ENCODE measurements at regions not wholly inside any gene's neighbourhood (a gene's known extent, or its start where the extent isn't known, plus 50 kb on each side); places are given as distances from the start of the nearest gene placed in this dataset.

- no peak for TF ChIP-seq ZNF580 (tag by site-specific recombination; IDR thresholded peaks at IDR 0.05)
- no peak for TF ChIP-seq ZBTB6 (tag by site-specific recombination; IDR thresholded peaks at IDR 0.05)
- no peak for TF ChIP-seq ZFP41 (tag by site-specific recombination; IDR thresholded peaks at IDR 0.05; ENCODE audit: borderline replicate concordance)
- no peak for TF ChIP-seq ZNF26 (tag by site-specific recombination; IDR thresholded peaks at IDR 0.05)
Observed at GRCh38 chr2:220936641-220937197, 635.4 kb downstream of the EPHA4 start (continued).

GRCh38 chr2:220937245-220937644 is 634.9 kb downstream of the EPHA4 start:
- TF ChIP-seq TCF7L2 (IDR thresholded peaks at IDR 0.05; ENCODE audit: borderline replicate concordance, low read depth, low read length) (no peak), ZNF350 (tag by site-specific recombination; IDR thresholded peaks at IDR 0.05) (no peak), ZNF558 (tag by site-specific recombination; IDR thresholded peaks at IDR 0.05) (no peak), ZBTB11 (tag by site-specific recombination; conservative IDR thresholded peaks at IDR 0.05; ENCODE audit: low read depth) (no peak), BCL11B (tag by site-specific recombination; IDR thresholded peaks at IDR 0.05; ENCODE audit: low read depth) (no peak), ZIC2 (tag by site-specific recombination; IDR thresholded peaks at IDR 0.05) (no peak)
- Histone ChIP-seq H3K27ac (ENCODE audit: extremely low read depth, low read depth, low read length) (no peak overlapping the region), H3K36me3 (ENCODE audit: control insufficient read depth in 2 of 2, insufficient read depth in 1 of 2, low read length in 2 of 2) (no peaks in the 10 kb centered on the region), H3K4me3 (ENCODE audit: low read depth, low read length) (no peak overlapping the region), H3K4me1 (ENCODE audit: control insufficient read depth, insufficient read depth, low read length) (no peaks in the 10 kb centered on the region), H3K9me3 (ENCODE audit: control insufficient read depth, insufficient read depth, low read depth, low read length) (no peaks in the 10 kb centered on the region)
- ChIA-PET POLR2A (no interaction called here), CTCF (no interaction called here)

GRCh38 chr2:220940646-220941045 is 631.5 kb downstream of the EPHA4 start:
- CTCF ChIA-PET, result no interaction called here

GRCh38 chr2:220941683-220942082 is 630.4 kb downstream of the EPHA4 start:
- Histone ChIP-seq H3K9me3 (ENCODE audit: control insufficient read depth, insufficient read depth, low read depth, low read length) (no peaks in the 10 kb centered on the region), H3K36me3 (ENCODE audit: control insufficient read depth in 2 of 2, insufficient read depth in 1 of 2, low read length in 2 of 2) (no peaks in the 10 kb centered on the region), H3K27ac (ENCODE audit: extremely low read depth, low read depth, low read length) (no peak overlapping the region), H3K4me3 (ENCODE audit: low read depth, low read length) (no peak overlapping the region), H3K4me1 (ENCODE audit: control insufficient read depth, insufficient read depth, low read length) (no peaks in the 10 kb centered on the region)
- POLR2A ChIA-PET, result no interaction called here
- CTCF ChIA-PET, result interaction anchor here (0.6 kb wide), 1 partner anchor 62 kb away, joined by 3 read pairs; no protein-coding TSS in a partner anchor
- no peak for TF ChIP-seq ZNF623 (tag by site-specific recombination; IDR thresholded peaks at IDR 0.05)

More at GRCh38 chr2:220940646-220941045, 631.5 kb downstream of the EPHA4 start:
- Histone ChIP-seq H3K9me3 (ENCODE audit: control insufficient read depth, insufficient read depth, low read depth, low read length) (no peaks in the 10 kb centered on the region), H3K4me3 (ENCODE audit: low read depth, low read length) (no peak overlapping the region), H3K27ac (ENCODE audit: extremely low read depth, low read depth, low read length) (no peak overlapping the region), H3K4me1 (ENCODE audit: control insufficient read depth, insufficient read depth, low read length) (no peaks in the 10 kb centered on the region), H3K36me3 (ENCODE audit: control insufficient read depth in 2 of 2, insufficient read depth in 1 of 2, low read length in 2 of 2) (no peaks in the 10 kb centered on the region)
- POLR2A ChIA-PET, result no interaction called here
- TF ChIP-seq SCRT2 (tag by site-specific recombination; IDR thresholded peaks at IDR 0.05), result no peak
- no peak for TF ChIP-seq GFI1B (tag by site-specific recombination; IDR thresholded peaks at IDR 0.05)
- TF ChIP-seq ZNF658 (tag by site-specific recombination; IDR thresholded peaks at IDR 0.05), result no peak
